HG02852 (cell line): ENCODE measurements at regions not wholly inside any gene's neighbourhood (a gene's known extent, or its start where the extent isn't known, plus 50 kb on each side); places are given as distances from the start of the nearest gene placed in this dataset.

Experiments
- ATAC-seq: cut with Tn5 transposase; IDR thresholded peaks from one replicate; pipeline ENCODE4 v1.9.1; 2021; ENCODE audit warnings: mild to moderate bottlenecking, moderate library complexity; ENCODE audit not compliant: unreplicated experiment

DNA sequence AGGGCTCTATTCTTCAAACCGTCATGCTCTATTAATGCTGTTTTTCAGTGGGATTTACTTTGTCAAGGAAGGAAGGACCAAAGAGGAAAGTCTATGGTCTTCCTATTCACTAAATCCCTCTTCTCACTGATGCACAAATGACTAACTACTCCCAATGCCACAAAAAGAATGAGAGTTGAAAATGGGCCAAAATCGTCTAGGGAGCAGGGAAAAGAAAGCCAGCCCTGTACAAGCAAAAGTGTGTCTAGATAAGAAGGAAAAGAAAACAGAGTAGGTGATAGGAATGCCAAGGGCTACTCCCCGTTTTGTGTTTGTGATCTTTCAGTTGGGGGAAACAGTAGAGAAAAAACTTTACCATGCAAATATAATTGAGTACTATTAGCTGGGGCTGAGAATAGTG, 97.2 kb upstream of the TMCO5A start:
- no peak for ATAC-seq

DNA sequence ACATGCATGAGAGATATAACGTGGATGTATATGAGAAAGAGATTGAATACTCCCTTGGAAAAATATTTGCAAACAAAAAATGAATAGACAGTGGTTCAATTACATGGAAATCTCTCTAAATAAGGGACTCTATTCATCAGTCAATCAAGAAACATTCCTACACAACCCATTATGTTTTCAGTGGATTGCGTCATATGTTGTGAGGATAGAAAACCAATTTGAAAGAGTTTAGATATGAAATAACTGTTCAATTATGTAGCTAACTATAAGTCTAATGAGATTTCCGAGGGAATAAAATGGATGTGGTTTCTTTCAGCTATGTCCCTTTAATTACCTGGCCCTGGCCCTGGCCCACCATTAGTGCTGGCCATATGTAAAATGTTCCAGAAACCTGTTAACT, 86.7 kb upstream of the TMCO5A start:
- ATAC-seq = no peak

DNA sequence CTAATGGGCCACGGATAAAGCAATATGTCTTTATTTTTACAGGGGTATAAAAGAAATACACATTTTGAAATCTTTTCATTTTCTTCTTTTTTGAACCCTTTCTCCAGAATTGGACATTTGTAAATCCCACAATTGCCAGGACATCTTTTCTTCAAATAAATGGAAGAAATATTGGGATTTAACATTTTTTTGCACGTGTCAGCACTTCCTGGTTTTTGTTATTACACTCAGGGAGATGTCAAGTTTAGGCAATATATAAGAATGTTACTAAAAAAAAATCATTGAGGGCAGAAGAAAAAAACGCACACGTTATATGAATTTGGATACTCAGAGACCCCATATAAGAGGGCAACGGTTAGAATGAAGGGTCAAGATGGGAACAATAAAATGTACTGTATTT, 78.3 kb upstream of the TMCO5A start:
- no peak for ATAC-seq

DNA sequence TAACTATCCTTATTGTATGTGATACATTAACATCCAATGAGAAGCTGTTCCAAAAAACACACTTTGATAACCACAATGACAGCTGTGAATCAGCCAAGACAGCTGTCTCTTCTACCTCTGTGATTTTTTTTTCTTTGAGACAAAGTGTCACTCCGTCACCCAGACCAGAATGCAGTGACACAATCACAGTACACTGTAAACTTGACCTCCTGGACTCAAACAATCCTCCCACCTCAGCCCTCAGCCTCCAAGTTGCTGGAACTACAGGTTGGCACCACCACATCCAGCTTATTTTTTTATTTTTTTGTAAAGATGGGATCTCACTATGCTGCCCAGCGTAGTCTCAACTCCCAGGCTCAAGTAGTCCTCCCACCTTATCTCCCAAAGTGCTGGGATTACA, 73.5 kb upstream of the TMCO5A start:
- ATAC-seq = no peak

DNA sequence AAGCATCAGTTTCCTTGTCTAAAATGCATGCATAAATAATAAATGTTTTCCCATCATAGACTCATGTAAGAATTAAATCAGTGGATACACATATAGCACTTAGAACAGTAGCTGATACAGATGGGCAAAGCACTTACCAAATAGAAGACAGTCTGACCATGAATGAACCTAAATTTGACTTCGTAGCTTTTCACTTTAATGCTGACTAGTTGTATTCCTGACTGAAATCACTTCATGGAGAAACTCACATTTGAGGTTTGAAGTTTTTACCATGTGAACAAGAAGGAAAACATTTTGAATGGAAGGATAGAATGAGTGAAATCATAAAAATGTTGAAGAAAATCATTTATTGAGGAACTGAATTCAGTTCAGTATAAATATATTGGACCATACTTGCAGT, 68.8 kb upstream of the TMCO5A start:
- ATAC-seq = no peak

DNA sequence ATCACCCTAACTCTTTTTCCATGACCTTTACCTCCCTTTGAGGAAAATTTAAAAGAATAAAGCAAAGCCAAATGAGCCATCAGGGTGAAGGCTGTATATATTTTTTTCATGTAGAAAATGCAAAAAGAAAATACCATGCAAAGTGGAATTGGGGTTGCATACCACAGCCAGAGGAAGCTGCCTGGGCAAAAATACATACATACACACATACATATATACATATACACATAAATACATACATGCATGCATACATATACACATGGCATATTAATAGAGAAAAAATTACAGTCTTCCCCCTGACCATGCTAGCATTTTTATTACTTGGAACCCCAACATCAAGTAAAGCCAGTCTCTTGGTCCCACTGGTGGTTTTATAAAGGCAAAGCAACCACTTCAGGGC, 63.7 kb upstream of the TMCO5A start:
- ATAC-seq = no peak

DNA sequence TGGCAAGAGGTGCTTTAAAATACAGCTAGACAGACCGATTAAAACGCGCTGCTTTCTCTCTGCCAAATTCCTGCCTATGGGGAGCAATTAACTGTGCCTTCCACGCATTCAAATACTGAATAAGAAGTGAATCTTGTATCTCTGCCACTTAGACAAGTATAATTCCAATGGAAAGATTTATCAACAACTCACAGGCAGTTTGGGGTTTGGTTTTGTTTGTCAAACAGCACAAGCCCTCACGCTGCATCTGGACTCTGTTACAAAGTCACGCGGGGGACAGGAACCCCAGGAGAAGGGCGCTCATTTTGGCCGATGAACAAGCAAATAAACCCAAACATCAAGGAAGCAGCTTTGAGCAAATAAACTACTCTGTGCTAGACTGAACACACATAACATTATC, 61.8 kb upstream of the TMCO5A start:
- ATAC-seq = no peak

DNA sequence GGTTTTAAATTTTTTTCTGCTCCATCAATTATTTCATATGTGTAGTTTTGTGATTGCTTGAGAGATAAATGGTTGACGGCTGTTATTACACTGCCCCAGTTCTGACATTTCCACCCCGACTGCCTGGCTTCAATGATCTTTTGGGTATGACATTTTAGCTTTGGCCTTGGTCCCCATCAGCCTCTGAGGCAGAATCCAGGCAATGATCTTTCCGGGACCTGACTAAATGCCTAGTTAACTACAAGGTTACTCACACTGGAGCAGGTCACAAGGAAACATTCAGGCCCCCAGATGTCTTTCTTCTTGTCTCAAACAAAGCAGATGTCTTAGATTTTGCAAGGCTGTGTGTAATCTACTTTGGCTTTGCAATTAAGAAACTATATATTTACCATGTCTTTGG, 61.1 kb upstream of the TMCO5A start:
- no peak for ATAC-seq

DNA sequence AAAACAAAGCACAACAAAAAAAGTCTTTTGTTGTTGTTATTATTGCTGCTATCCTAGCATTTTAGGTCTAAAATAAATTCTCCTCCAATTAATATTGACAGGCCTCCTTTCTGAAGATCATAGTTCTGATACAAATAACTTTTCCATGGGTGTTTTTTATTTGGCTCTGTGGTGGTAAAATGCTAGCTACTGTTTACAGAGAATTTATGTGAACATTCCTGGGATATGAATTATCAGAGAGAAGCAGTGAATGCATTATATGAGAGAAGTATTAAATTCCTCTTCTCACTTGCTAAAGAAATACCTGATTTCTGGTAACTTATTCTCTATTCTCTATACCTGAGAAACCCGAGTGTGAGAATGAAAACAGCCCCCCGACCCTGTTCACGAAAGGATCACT, 57.5 kb upstream of the TMCO5A start:
- ATAC-seq = no peak

DNA sequence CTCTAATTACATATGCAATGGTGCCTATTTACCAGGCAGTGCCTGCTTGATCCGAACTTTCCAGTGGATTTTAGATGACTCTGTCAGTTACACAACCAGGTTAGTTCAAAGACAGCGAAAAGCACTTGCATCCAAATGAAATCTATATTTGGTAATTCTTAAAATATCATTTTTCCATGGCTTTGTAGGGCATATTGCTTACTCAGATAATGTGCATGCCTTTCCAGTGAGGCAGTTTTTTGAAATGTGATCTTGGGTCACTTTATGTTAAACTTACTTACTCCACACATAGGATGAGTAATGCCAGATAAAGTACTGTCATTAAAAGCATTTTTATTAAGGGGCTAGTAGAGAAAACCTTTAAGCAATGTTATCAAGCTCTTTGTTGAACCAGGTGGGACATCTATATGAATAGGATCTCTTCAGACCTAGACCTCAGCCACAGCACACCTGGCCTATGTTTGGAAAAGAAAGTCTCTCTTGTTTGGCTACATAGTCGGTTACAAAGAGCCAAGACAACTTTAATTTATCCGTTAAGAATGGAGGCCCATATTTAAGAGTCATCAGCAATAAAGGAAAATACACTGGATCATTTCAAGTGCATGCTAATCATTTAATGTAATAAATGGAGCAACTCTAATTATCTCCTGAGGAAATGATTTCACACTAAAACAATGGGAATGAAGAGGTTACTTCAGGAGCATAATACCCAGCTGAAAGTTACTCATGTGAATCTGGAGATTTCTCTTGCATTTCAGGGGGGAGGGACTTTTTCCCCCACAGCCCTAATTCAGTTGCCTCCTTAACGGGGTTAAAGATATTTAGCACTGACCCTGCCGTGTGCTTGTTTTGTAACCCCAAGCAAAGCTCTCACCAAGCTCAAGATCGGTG, 56.3 kb upstream of the TMCO5A start:
- no peak for ATAC-seq

DNA sequence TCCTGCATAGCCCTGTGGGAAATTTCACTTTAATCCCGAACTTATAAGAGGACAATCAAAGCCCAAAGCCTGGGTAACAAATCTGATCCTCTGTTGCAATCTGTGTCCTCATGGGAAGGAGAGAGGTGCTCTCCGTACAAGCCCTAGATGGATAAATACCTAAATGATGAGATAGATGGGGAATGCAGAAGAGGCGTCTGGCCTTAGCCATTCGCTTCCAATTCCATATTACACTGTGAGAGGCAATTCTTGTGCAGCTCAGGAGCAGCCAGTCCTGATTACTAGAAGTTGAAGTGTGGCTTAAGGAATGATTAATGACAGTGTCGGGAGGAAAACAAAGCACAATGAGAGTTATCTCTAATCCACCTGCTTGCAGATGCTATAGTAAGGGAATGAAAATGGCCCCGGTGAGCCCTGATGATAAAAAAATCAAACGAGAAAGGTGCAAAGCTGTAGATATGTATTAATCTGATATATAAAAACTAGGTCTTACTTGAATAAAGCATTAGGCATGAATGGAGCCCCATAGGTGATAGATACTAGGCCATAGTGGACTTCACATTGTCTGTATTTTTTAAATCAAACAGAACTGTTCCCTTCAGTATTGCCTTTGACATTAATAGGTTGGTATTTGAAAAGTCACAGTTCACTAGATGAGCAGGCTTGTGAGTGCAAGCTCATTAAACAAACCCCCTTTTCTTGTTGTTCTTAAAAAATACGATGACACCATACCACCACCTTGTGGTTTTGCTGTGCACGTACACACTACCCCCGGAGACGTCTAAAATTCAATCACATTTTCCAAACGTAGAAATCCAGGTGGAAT, 54.2 kb upstream of the TMCO5A start:
- no peak for ATAC-seq

DNA sequence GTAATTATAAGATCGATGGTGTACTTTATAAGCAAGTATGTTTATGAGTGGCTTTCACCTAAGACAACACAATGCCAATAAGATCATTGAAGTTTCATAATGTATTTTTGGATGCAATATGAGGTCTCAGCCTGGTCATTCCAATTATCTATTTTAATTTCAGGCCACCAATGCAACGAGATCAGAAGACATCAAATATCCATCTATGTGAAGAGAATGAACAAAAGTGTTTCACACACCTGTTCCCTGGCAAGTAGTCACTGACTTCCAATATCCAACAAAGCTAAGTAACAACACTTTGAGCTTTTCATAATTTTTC, 53.6 kb upstream of the TMCO5A start:
- no peak for ATAC-seq

DNA sequence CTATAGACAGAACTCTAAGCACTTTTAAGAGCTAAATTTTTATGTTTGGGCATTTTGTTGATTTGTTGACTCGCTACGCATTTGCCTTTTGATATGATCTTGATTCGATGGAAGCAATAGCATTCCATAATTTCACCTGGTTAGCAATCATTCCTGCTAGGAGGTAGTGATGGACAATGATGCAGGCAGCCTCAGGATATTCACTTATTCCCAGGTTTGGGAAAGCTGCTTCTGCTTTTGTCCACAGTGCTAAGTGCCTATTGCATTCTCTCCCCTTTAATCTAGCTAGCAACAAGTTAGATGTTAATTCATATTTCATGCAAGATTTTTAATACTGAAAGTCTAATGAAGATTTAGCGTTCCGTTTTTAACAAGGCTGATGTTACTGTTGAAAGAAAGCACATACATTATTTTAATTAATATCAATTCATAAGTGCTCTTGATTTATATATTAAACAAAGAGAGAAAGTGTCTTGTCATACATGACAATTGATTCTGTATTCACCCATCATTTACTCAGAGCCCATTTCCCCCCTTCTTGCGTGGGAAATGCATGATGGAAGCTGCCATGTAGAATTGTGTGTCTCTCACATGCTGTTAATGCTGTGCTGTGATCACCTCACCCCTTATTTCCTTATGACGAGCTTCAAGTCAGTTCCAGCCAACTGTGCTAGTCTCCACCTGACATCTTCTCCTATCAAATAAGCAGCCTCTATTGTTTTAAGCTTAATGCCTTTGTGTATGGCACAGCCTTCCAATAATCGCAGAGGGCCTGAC, 53.0 kb upstream of the TMCO5A start:
- no peak for ATAC-seq

DNA sequence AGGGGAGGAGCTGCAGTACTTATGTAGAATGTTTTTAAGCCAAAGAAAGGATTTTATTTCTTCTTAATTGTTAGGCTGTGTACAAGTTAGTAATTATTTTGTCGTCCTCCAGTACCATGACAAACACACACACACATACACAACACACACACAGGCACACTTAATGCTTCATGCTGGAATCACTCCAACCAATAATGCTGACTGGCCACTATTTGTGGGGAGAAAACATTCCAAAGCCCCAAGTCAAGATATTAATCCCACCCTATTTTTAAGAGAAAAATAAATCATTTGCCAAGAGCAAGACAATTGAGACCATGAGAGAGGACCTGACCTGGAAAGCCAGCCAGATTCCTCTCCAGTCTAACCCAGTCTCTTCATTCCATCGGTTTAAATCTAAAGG, 51.8 kb upstream of the TMCO5A start:
- no peak for ATAC-seq
